ENCODE measurements at regions not wholly inside any gene's neighbourhood (a gene's known extent, or its start where the extent isn't known, plus 50 kb on each side); places are given as distances from the start of the nearest gene placed in this dataset.

GRCh38 chr2:123811846-123812245 lies 213.2 kb upstream of the CNTNAP5 start:
- DNase-seq (ENCODE audit: low spot score) (no peak), ATAC-seq (no peak)
- Mint-ChIP-seq H3K4me3 (no peak overlapping the region), H3K27ac (no peak overlapping the region), H3K36me3 (ENCODE audit: low read depth) (peaks cover 24% of the 10 kb centered on the region; the same call in 2 of the 3 replicates), H3K27me3 (ENCODE audit: insufficient read depth, low read depth, poor library complexity) (peaks cover 3% of the 10 kb centered on the region), H3K9me3 (peaks cover 27% of the 10 kb centered on the region), H3K4me1 (no peaks in the 10 kb centered on the region)
- no peaks in the 10 kb centered on the region for H4K20me1 ChIP-seq (replicated peaks; ENCODE audit: insufficient read depth)
- no peak overlapping the region for H3K27ac ChIP-seq (ENCODE audit: low read depth)
- H2AFZ ChIP-seq: no peak overlapping the region
- no peaks in the 10 kb centered on the region for H3K79me2 ChIP-seq (replicated peaks; ENCODE audit: insufficient read depth)
- no peaks in the 10 kb centered on the region for H3K4me1 ChIP-seq (ENCODE audit: insufficient read depth)
- 0 out of 2 replicates have a peak, but pooled peaks cover 5% of the 10 kb centered on the region for H3K9me2 ChIP-seq (ENCODE audit: insufficient read depth)
- no peak overlapping the region for H3K4me3 ChIP-seq
- TF ChIP-seq REST (IDR thresholded peaks at IDR 0.05; ENCODE audit: unreplicated experiment) (no peak), CTCF (conservative IDR thresholded peaks at IDR 0.05; ENCODE audit: low read depth in 2 of 2) (no peak), EZH2phosphoT487 (IDR thresholded peaks at IDR 0.05; ENCODE audit: unreplicated experiment) (no peak), ETS1 (IDR thresholded peaks at IDR 0.05) (no peak), CREB1 (CRISPR knock-in tag; IDR thresholded peaks at IDR 0.05; ENCODE audit: low read depth) (no peak), STAT1 (IDR thresholded peaks at IDR 0.05; ENCODE audit: unreplicated experiment) (no peak), ZNF331 (CRISPR knock-in tag; IDR thresholded peaks at IDR 0.05; ENCODE audit: low read depth) (no peak)
- no peaks in the 10 kb centered on the region for H3F3A ChIP-seq (replicated peaks; ENCODE audit: low read depth)
- no peaks in the 10 kb centered on the region for H3K36me3 ChIP-seq (ENCODE audit: insufficient read depth)
- no peaks in the 10 kb centered on the region for H3K27me3 ChIP-seq (ENCODE audit: insufficient read depth)
- H3K4me2 ChIP-seq: no peak overlapping the region

- no peaks in the 10 kb centered on the region for H3K79me2 ChIP-seq (replicated peaks; ENCODE audit: insufficient read depth)
- H4K20me1 ChIP-seq (replicated peaks; ENCODE audit: insufficient read depth): no peaks in the 10 kb centered on the region
- Mint-ChIP-seq H3K27ac (no peak overlapping the region), H3K9me3 (peaks cover 3% of the 10 kb centered on the region; the same call in 2 of the 3 replicates), H3K4me1 (no peaks in the 10 kb centered on the region), H3K27me3 (ENCODE audit: insufficient read depth, low read depth, poor library complexity) (no peaks in the 10 kb centered on the region), H3K4me3 (no peak overlapping the region), H3K36me3 (ENCODE audit: low read depth) (peaks cover 2% of the 10 kb centered on the region; the same call in 1 of the 3 replicates)
- no peaks in the 10 kb centered on the region for H3K4me1 ChIP-seq (ENCODE audit: insufficient read depth)
- no peak overlapping the region for H3K27ac ChIP-seq (ENCODE audit: low read depth)
- no peak overlapping the region for H3K4me3 ChIP-seq
- DNase-seq (ENCODE audit: low spot score) (no peak), ATAC-seq (no peak)
- no peak overlapping the region for H3K4me2 ChIP-seq
- H3F3A ChIP-seq (replicated peaks; ENCODE audit: low read depth): no peaks in the 10 kb centered on the region
- 0 out of 2 replicates have a peak, but pooled peaks cover 5% of the 10 kb centered on the region for H3K9me2 ChIP-seq (ENCODE audit: insufficient read depth)
- H2AFZ ChIP-seq: no peak overlapping the region
- no peaks in the 10 kb centered on the region for H3K36me3 ChIP-seq (ENCODE audit: insufficient read depth)
- H3K27me3 ChIP-seq (ENCODE audit: insufficient read depth): no peaks in the 10 kb centered on the region
- TF ChIP-seq ZNF331 (CRISPR knock-in tag; IDR thresholded peaks at IDR 0.05; ENCODE audit: low read depth) (no peak), POLR2AphosphoS5 (IDR thresholded peaks at IDR 0.05; ENCODE audit: low read depth) (no peak), ZNF462 (CRISPR knock-in tag; IDR thresholded peaks at IDR 0.05) (no peak), CREB1 (CRISPR knock-in tag; IDR thresholded peaks at IDR 0.05; ENCODE audit: low read depth) (no peak), ZNF114 (CRISPR knock-in tag; IDR thresholded peaks at IDR 0.05) (no peak)
Observed at GRCh38 chr2:123816203-123816602, 208.9 kb upstream of the CNTNAP5 start.

Data from GM23338 (cell line).